Osteoblast (primary cell): ENCODE measurements at regions not wholly inside any gene's neighbourhood (a gene's known extent, or its start where the extent isn't known, plus 50 kb on each side); places are given as distances from the start of the nearest gene placed in this dataset.

Source experiments
- DNase-seq: peaks from one replicate; pipeline ENCODE4 v3.0.0; 2011; ENCODE audit warnings: low spot score, mixed read lengths; ENCODE audit not compliant: insufficient read length; ENCODE audit errors: missing footprints
- H2AFZ ChIP-seq: 2 replicates; pipeline ENCODE4 v1.6.0; 2011; ENCODE audit warnings: mild to moderate bottlenecking, low read length
- H3K27ac ChIP-seq: 2 replicates; pipeline ENCODE4 v1.5.1; 2011; ENCODE audit warnings: mild to moderate bottlenecking, low read depth, low read length, moderate library complexity
- H3K27me3 ChIP-seq: 2 replicates; pipeline ENCODE4 v1.6.0; 2012; ENCODE audit warnings: mild to moderate bottlenecking, control low read depth, inconsistent platforms, low read length, moderate library complexity; ENCODE audit not compliant: insufficient read depth
- H3K36me3 ChIP-seq: 2 replicates; pipeline ENCODE4 v1.5.1; 2011; ENCODE audit warnings: mild to moderate bottlenecking, low read length, control low read depth, moderate library complexity; ENCODE audit not compliant: insufficient read depth
- H3K4me1 ChIP-seq: 2 replicates; pipeline ENCODE4 v1.5.1; 2011; ENCODE audit warnings: mild to moderate bottlenecking, low read length, control low read depth, moderate library complexity; ENCODE audit not compliant: insufficient read depth
- H3K4me2 ChIP-seq: 2 replicates; pipeline ENCODE4 v1.6.0; 2011; ENCODE audit warnings: mild to moderate bottlenecking, low read length; ENCODE audit not compliant: insufficient read depth
- H3K4me3 ChIP-seq: fragments of 200-600 bp; sonication (generic); 3 replicates; pipeline ENCODE4 v1.5.1; 2012; ENCODE audit warnings: mild to moderate bottlenecking, low read length, inconsistent platforms; ENCODE audit not compliant: insufficient read depth
- H3K79me2 ChIP-seq: 2 replicates; pipeline ENCODE4 v1.6.0; 2012; ENCODE audit warnings: mild to moderate bottlenecking, low read length, control low read depth, inconsistent platforms; ENCODE audit not compliant: insufficient read depth
- H3K9me3 ChIP-seq: 2 replicates; pipeline ENCODE4 v1.5.1; 2011; ENCODE audit warnings: low read depth, low read length, control low read depth
- H4K20me1 ChIP-seq: 2 replicates; pipeline ENCODE4 v1.6.0; 2012; ENCODE audit warnings: mild to moderate bottlenecking, low read length, control low read depth; ENCODE audit not compliant: insufficient read depth
- TF ChIP-seq, protein P1 (sequence below): IDR thresholded peaks from 2 replicates; pipeline ENCODE4 v1.5.1; 2011; ENCODE audit warnings: mild to moderate bottlenecking, low read depth, low read length, moderate library complexity; ENCODE audit errors: extremely low read depth

DNA sequence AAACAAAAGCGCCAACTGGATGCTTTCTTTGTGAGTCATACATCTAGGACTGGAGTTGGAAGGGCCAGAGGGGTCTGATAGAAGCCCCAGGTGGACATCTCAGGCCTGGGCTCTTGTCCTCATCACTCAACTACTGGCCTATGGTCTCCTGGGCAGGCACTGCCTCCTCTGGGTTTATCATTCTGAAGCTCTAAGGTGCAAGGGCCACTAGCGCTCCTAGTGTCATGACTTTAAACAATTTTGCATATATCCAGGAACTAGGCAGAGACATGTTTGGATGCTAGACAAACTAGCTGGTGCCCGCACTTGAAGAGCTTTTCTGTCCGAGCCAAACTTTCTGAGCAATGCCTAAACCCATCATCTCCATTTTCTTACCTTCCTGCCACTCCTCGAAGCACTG lies 72.3 kb downstream of the CD164 start:
- Histone ChIP-seq H2AFZ (no peak overlapping the region), H3K79me2 (no peaks in the 10 kb centered on the region), H3K4me1 (peaks cover 2% of the 10 kb centered on the region), H3K9me3 (no peaks in the 10 kb centered on the region), H3K4me2 (no peak overlapping the region), H3K27ac (no peak overlapping the region), H3K27me3 (peaks cover 5% of the 10 kb centered on the region), H3K36me3 (no peaks in the 10 kb centered on the region), H3K4me3 (no peak overlapping the region), H4K20me1 (no peaks in the 10 kb centered on the region)
- DNase-seq, result no peak
- TF ChIP-seq, protein P1, sequence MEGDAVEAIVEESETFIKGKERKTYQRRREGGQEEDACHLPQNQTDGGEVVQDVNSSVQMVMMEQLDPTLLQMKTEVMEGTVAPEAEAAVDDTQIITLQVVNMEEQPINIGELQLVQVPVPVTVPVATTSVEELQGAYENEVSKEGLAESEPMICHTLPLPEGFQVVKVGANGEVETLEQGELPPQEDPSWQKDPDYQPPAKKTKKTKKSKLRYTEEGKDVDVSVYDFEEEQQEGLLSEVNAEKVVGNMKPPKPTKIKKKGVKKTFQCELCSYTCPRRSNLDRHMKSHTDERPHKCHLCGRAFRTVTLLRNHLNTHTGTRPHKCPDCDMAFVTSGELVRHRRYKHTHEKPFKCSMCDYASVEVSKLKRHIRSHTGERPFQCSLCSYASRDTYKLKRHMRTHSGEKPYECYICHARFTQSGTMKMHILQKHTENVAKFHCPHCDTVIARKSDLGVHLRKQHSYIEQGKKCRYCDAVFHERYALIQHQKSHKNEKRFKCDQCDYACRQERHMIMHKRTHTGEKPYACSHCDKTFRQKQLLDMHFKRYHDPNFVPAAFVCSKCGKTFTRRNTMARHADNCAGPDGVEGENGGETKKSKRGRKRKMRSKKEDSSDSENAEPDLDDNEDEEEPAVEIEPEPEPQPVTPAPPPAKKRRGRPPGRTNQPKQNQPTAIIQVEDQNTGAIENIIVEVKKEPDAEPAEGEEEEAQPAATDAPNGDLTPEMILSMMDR, result no peak

DNA sequence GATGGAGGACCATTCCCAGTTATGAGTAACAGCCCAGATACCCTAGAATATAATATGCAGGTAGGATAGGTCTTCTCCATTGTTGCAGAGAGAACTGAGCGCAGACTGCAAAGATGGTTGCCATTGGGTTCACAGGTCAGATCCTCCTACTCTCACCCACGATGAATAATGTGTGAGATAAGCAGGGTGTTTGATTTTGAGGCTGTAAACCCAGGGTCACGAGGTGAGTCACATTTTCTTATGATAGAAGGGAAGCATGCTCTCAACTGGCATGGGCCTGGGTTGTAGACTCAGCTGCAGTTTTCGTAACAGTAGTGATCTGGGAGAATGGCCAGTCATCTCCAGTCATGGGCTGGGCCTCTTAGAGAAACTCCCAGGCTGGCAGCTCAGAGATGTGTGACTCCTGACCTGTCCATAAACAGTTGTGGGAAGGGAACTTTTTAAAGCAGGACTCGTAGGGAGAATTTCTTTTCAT lies 74.2 kb downstream of the CD164 start:
- H4K20me1 ChIP-seq, result no peaks in the 10 kb centered on the region
- TF ChIP-seq, protein P1, result no peak

GRCh38 chr6:109306733-109307132 lies 75.5 kb downstream of the CD164 start:
- Histone ChIP-seq H4K20me1 (no peaks in the 10 kb centered on the region), H3K4me1 (peaks cover 2% of the 10 kb centered on the region), H3K27me3 (peaks cover 1% of the 10 kb centered on the region), H3K4me3 (no peak overlapping the region), H3K4me2 (no peak overlapping the region), H3K36me3 (no peaks in the 10 kb centered on the region), H3K79me2 (no peaks in the 10 kb centered on the region), H2AFZ (no peak overlapping the region), H3K9me3 (no peaks in the 10 kb centered on the region), H3K27ac (no peak overlapping the region)
- no peak for DNase-seq
- TF ChIP-seq, protein P1, result no peak

More for the DNA sequence above, 74.2 kb downstream of the CD164 start:
- Histone ChIP-seq H3K4me3 (no peak overlapping the region), H3K27me3 (no peaks in the 10 kb centered on the region), H2AFZ (no peak overlapping the region), H3K4me1 (peaks cover 2% of the 10 kb centered on the region), H3K79me2 (no peaks in the 10 kb centered on the region), H3K9me3 (no peaks in the 10 kb centered on the region), H3K4me2 (no peak overlapping the region), H3K27ac (peak overlapping the region; percentile 22), H3K36me3 (no peaks in the 10 kb centered on the region)
- DNase-seq, result peak; percentile 94

GRCh38 chr6:109305028-109305427 lies 77.2 kb downstream of the CD164 start:
- H3K9me3 ChIP-seq, result no peaks in the 10 kb centered on the region
- no peak for DNase-seq
- no peaks in the 10 kb centered on the region for H3K79me2 ChIP-seq
- H3K4me3 ChIP-seq, result no peak overlapping the region
- H3K4me2 ChIP-seq, result no peak overlapping the region
- no peak overlapping the region for H3K27ac ChIP-seq
- H3K36me3 ChIP-seq, result no peaks in the 10 kb centered on the region
- peaks cover 8% of the 10 kb centered on the region for H3K27me3 ChIP-seq
- peaks cover 2% of the 10 kb centered on the region for H3K4me1 ChIP-seq
- TF ChIP-seq, protein P1, result no peak
- H4K20me1 ChIP-seq, result no peaks in the 10 kb centered on the region
- no peak overlapping the region for H2AFZ ChIP-seq
